ENCODE measurements at regions not wholly inside any gene's neighbourhood (a gene's known extent, or its start where the extent isn't known, plus 50 kb on each side); places are given as distances from the start of the nearest gene placed in this dataset.

GRCh38 chr5:127192150-127192549 is 98.4 kb upstream of the MEGF10 start:
- no peaks in the 10 kb centered on the region for H3K36me3 ChIP-seq (ENCODE audit: control insufficient read depth in 2 of 2, extremely low read depth in 1 of 2, insufficient read depth in 2 of 2, low read length in 2 of 2)
- H3K4me3 ChIP-seq (ENCODE audit: control insufficient read depth in 2 of 3, extremely low read depth in 1 of 3, insufficient read depth in 2 of 3, low read depth in 1 of 3, low read length in 3 of 3) = no peak overlapping the region
- no peaks in the 10 kb centered on the region for H3K79me2 ChIP-seq (ENCODE audit: control insufficient read depth, insufficient read depth, low read length)
- no peak overlapping the region for H2AFZ ChIP-seq (ENCODE audit: control insufficient read depth, low read length)
- no peak overlapping the region for H3K4me2 ChIP-seq (ENCODE audit: control insufficient read depth, extremely low read depth, insufficient read depth, low read depth, low read length)
- dilution Hi-C loops (cut with MboI; ENCODE audit: extremely low pct_ligation_motif_present, low sequenced_read_pairs) = no loop called here
- H3K27ac ChIP-seq (ENCODE audit: control insufficient read depth, insufficient read depth, low read length) = no peak overlapping the region
- FAIRE-seq (no peak), DNase-seq (ENCODE audit: low read depth, low spot score) (no peak)
- TF ChIP-seq CTCF (optimal IDR thresholded peaks at IDR 0.05 in 1 of 3, IDR thresholded peaks at IDR 0.05 in 1 of 3, conservative IDR thresholded peaks at IDR 0.05 in 1 of 3; ENCODE audit: extremely low read depth in 1 of 3, insufficient read depth in 2 of 3, low read length in 3 of 3) = no peak
- TF ChIP-seq EZH2 (IDR thresholded peaks at IDR 0.05; ENCODE audit: low read length) = no peak
- no peaks in the 10 kb centered on the region for H3K9me3 ChIP-seq (ENCODE audit: control insufficient read depth, low read depth, low read length)
- H3K27me3 ChIP-seq (ENCODE audit: control insufficient read depth, extremely low read depth, insufficient read depth, low read length) = peaks cover 5% of the 10 kb centered on the region
- no peaks in the 10 kb centered on the region for H4K20me1 ChIP-seq (ENCODE audit: control insufficient read depth, extremely low read depth, insufficient read depth, low read length)
- no peaks in the 10 kb centered on the region for H3K4me1 ChIP-seq (ENCODE audit: control insufficient read depth, extremely low read depth, insufficient read depth, low read length)
- H3K9me1 ChIP-seq (ENCODE audit: control insufficient read depth, extremely low read depth, insufficient read depth, low read length) = no peaks in the 10 kb centered on the region
- H3K9ac ChIP-seq (ENCODE audit: control insufficient read depth, extremely low read depth, insufficient read depth, low read length) = no peak overlapping the region

GRCh38 chr5:127192836-127193338 is 97.7 kb upstream of the MEGF10 start:
- TF ChIP-seq CTCF (optimal IDR thresholded peaks at IDR 0.05 in 1 of 3, IDR thresholded peaks at IDR 0.05 in 1 of 3, conservative IDR thresholded peaks at IDR 0.05 in 1 of 3; ENCODE audit: extremely low read depth in 1 of 3, insufficient read depth in 2 of 3, low read length in 3 of 3) (no peak), EZH2 (IDR thresholded peaks at IDR 0.05; ENCODE audit: low read length) (no peak)
- Histone ChIP-seq H3K27me3 (ENCODE audit: control insufficient read depth, extremely low read depth, insufficient read depth, low read length) (peaks cover 5% of the 10 kb centered on the region), H3K9me3 (ENCODE audit: control insufficient read depth, low read depth, low read length) (no peaks in the 10 kb centered on the region), H3K9ac (ENCODE audit: control insufficient read depth, extremely low read depth, insufficient read depth, low read length) (no peak overlapping the region), H3K9me1 (ENCODE audit: control insufficient read depth, extremely low read depth, insufficient read depth, low read length) (no peaks in the 10 kb centered on the region), H4K20me1 (ENCODE audit: control insufficient read depth, extremely low read depth, insufficient read depth, low read length) (no peaks in the 10 kb centered on the region), H3K27ac (ENCODE audit: control insufficient read depth, insufficient read depth, low read length) (no peak overlapping the region), H3K4me3 (ENCODE audit: control insufficient read depth in 2 of 3, extremely low read depth in 1 of 3, insufficient read depth in 2 of 3, low read depth in 1 of 3, low read length in 3 of 3) (no peak overlapping the region), H3K36me3 (ENCODE audit: control insufficient read depth in 2 of 2, extremely low read depth in 1 of 2, insufficient read depth in 2 of 2, low read length in 2 of 2) (no peaks in the 10 kb centered on the region), H3K4me1 (ENCODE audit: control insufficient read depth, extremely low read depth, insufficient read depth, low read length) (no peaks in the 10 kb centered on the region), H3K79me2 (ENCODE audit: control insufficient read depth, insufficient read depth, low read length) (no peaks in the 10 kb centered on the region), H3K4me2 (ENCODE audit: control insufficient read depth, extremely low read depth, insufficient read depth, low read depth, low read length) (no peak overlapping the region), H2AFZ (ENCODE audit: control insufficient read depth, low read length) (no peak overlapping the region)
- no peak for DNase-seq (ENCODE audit: low read depth, low spot score)
- FAIRE-seq = no peak
- dilution Hi-C loops (cut with MboI; ENCODE audit: extremely low pct_ligation_motif_present, low sequenced_read_pairs) = no loop called here

Measured in keratinocyte (primary cell).